ENCODE measurements at regions not wholly inside any gene's neighbourhood (a gene's known extent, or its start where the extent isn't known, plus 50 kb on each side); places are given as distances from the start of the nearest gene placed in this dataset.

DNA sequence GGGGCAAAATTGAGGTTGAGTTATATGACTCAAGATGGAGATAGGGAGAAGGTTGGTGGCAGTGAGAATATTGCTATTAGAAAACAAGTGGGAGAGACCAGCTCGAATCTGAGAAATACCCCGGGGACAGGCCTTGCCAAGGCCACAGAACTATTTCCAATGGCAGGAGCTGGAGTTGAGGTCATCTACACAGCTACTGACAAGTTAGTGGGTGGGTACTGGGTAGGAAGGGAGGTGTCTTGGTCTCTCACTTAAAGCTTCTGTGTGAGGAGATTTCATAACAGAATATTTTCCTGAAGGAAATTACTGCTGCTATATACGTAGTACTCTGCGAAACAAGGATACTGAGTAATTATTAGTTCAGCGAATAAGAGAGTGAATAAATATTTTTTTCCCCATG is 69.4 kb upstream of the ITPRID2 start:
- CTCF ChIA-PET, result interaction anchor here (1.3 kb wide), 1 partner anchor 10 kb away, joined by 3 read pairs; no protein-coding TSS in a partner anchor
- Histone ChIP-seq H3K9me3 (ENCODE audit: control insufficient read depth, insufficient read depth, low read depth, low read length) (no peaks in the 10 kb centered on the region), H3K27ac (ENCODE audit: extremely low read depth, low read depth, low read length) (no peak overlapping the region), H3K36me3 (ENCODE audit: control insufficient read depth in 2 of 2, insufficient read depth in 1 of 2, low read length in 2 of 2) (no peaks in the 10 kb centered on the region), H3K4me3 (ENCODE audit: low read depth, low read length) (no peak overlapping the region), H3K4me1 (ENCODE audit: control insufficient read depth, insufficient read depth, low read length) (no peaks in the 10 kb centered on the region)
- TF ChIP-seq ZNF132 (tag by site-specific recombination; IDR thresholded peaks at IDR 0.05; ENCODE audit: borderline replicate concordance), result no peak
- TF ChIP-seq, protein P1, sequence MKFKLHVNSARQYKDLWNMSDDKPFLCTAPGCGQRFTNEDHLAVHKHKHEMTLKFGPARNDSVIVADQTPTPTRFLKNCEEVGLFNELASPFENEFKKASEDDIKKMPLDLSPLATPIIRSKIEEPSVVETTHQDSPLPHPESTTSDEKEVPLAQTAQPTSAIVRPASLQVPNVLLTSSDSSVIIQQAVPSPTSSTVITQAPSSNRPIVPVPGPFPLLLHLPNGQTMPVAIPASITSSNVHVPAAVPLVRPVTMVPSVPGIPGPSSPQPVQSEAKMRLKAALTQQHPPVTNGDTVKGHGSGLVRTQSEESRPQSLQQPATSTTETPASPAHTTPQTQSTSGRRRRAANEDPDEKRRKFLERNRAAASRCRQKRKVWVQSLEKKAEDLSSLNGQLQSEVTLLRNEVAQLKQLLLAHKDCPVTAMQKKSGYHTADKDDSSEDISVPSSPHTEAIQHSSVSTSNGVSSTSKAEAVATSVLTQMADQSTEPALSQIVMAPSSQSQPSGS (tag by site-specific recombination; IDR thresholded peaks at IDR 0.05; ENCODE audit: low read depth), result no peak
- TF ChIP-seq, protein P2, sequence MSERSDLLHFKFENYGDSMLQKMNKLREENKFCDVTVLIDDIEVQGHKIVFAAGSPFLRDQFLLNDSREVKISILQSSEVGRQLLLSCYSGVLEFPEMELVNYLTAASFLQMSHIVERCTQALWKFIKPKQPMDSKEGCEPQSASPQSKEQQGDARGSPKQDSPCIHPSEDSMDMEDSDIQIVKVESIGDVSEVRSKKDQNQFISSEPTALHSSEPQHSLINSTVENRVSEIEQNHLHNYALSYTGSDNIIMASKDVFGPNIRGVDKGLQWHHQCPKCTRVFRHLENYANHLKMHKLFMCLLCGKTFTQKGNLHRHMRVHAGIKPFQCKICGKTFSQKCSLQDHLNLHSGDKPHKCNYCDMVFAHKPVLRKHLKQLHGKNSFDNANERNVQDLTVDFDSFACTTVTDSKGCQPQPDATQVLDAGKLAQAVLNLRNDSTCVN (tag by site-specific recombination; optimal IDR thresholded peaks at IDR 0.05), result no peak
- no peak for TF ChIP-seq ZNF664 (tag by site-specific recombination; IDR thresholded peaks at IDR 0.05)
- POLR2A ChIA-PET, result no interaction called here

DNA sequence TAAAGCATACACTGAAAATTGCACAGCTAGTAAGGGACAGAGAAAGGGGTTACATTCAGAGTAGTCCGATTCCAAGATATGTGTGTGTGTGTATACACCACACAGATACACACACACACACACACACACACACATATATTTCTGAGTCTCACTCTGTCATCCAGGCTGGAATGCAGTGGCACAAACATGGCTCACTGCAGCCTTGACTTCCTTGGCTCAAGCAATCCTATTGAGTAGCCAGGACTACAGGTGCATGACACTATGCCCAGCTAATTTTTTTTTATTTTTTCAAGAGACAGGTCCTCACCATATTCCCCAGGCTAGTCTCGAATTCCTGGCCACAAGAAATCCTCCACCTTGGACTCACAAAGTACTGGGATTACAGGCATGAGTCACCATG is 68.1 kb upstream of the ITPRID2 start:
- TF ChIP-seq, protein P3, sequence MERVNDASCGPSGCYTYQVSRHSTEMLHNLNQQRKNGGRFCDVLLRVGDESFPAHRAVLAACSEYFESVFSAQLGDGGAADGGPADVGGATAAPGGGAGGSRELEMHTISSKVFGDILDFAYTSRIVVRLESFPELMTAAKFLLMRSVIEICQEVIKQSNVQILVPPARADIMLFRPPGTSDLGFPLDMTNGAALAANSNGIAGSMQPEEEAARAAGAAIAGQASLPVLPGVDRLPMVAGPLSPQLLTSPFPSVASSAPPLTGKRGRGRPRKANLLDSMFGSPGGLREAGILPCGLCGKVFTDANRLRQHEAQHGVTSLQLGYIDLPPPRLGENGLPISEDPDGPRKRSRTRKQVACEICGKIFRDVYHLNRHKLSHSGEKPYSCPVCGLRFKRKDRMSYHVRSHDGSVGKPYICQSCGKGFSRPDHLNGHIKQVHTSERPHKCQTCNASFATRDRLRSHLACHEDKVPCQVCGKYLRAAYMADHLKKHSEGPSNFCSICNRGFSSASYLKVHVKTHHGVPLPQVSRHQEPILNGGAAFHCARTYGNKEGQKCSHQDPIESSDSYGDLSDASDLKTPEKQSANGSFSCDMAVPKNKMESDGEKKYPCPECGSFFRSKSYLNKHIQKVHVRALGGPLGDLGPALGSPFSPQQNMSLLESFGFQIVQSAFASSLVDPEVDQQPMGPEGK (tag by site-specific recombination; IDR thresholded peaks at IDR 0.05), result no peak
- TF ChIP-seq, protein P4, sequence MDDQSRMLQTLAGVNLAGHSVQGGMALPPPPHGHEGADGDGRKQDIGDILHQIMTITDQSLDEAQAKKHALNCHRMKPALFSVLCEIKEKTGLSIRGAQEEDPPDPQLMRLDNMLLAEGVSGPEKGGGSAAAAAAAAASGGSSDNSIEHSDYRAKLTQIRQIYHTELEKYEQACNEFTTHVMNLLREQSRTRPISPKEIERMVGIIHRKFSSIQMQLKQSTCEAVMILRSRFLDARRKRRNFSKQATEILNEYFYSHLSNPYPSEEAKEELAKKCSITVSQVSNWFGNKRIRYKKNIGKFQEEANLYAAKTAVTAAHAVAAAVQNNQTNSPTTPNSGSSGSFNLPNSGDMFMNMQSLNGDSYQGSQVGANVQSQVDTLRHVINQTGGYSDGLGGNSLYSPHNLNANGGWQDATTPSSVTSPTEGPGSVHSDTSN (CRISPR knock-in tag; IDR thresholded peaks at IDR 0.05), result no peak
- ChIA-PET CTCF (no interaction called here), POLR2A (no interaction called here)

DNA sequence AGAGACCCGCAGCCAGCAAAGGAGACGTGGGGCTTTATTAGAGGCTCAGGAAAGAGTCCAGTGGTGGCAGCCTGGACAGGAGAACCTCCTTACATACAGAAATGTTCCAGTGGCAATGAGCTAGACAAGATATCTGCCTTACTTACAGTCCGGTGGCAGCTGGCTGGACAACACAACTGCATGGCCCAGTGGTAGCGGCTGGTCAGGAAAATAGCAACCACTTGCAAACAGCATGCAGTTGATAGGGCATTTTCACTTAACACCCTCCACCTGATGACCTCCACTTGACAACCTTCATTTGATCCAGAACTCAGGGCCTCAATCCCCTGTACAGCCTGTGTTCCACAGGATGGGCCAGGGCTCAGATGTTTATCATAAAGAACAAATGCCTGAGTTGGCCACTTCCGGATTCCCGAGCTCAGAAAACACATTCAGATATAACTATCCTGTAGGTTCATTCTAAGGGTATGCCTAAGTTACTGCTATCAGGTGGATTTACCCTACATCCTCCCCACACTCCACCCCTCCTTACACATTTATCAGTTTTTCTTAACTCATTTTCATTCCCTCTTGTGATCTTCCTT is 63.3 kb upstream of the ITPRID2 start:
- POLR2A ChIA-PET, result no interaction called here
- Histone ChIP-seq H3K36me3 (ENCODE audit: control insufficient read depth in 2 of 2, insufficient read depth in 1 of 2, low read length in 2 of 2) (no peaks in the 10 kb centered on the region), H3K27ac (ENCODE audit: extremely low read depth, low read depth, low read length) (no peak overlapping the region), H3K9me3 (ENCODE audit: control insufficient read depth, insufficient read depth, low read depth, low read length) (no peaks in the 10 kb centered on the region), H3K4me1 (ENCODE audit: control insufficient read depth, insufficient read depth, low read length) (no peaks in the 10 kb centered on the region), H3K4me3 (ENCODE audit: low read depth, low read length) (no peak overlapping the region)
- CTCF ChIA-PET, result interaction anchor here (0.8 kb wide), 1 partner anchor 76 kb away, joined by 3 read pairs; no protein-coding TSS in a partner anchor
- TF ChIP-seq ZNF335 (tag by site-specific recombination; conservative IDR thresholded peaks at IDR 0.05), result no peak
- no peak for TF ChIP-seq ZNF155 (tag by site-specific recombination; IDR thresholded peaks at IDR 0.05)
- no peak for TF ChIP-seq ZNF132 (tag by site-specific recombination; IDR thresholded peaks at IDR 0.05; ENCODE audit: borderline replicate concordance)
- no peak for TF ChIP-seq ZNF785 (tag by site-specific recombination; IDR thresholded peaks at IDR 0.05)
- TF ChIP-seq, protein P5, sequence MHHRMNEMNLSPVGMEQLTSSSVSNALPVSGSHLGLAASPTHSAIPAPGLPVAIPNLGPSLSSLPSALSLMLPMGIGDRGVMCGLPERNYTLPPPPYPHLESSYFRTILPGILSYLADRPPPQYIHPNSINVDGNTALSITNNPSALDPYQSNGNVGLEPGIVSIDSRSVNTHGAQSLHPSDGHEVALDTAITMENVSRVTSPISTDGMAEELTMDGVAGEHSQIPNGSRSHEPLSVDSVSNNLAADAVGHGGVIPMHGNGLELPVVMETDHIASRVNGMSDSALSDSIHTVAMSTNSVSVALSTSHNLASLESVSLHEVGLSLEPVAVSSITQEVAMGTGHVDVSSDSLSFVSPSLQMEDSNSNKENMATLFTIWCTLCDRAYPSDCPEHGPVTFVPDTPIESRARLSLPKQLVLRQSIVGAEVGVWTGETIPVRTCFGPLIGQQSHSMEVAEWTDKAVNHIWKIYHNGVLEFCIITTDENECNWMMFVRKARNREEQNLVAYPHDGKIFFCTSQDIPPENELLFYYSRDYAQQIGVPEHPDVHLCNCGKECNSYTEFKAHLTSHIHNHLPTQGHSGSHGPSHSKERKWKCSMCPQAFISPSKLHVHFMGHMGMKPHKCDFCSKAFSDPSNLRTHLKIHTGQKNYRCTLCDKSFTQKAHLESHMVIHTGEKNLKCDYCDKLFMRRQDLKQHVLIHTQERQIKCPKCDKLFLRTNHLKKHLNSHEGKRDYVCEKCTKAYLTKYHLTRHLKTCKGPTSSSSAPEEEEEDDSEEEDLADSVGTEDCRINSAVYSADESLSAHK (tag by site-specific recombination; IDR thresholded peaks at IDR 0.05), result no peak
- no peak for TF ChIP-seq GFI1B (tag by site-specific recombination; IDR thresholded peaks at IDR 0.05)
- TF ChIP-seq ZNF157 (tag by site-specific recombination; IDR thresholded peaks at IDR 0.05), result no peak
- TF ChIP-seq, protein P6, sequence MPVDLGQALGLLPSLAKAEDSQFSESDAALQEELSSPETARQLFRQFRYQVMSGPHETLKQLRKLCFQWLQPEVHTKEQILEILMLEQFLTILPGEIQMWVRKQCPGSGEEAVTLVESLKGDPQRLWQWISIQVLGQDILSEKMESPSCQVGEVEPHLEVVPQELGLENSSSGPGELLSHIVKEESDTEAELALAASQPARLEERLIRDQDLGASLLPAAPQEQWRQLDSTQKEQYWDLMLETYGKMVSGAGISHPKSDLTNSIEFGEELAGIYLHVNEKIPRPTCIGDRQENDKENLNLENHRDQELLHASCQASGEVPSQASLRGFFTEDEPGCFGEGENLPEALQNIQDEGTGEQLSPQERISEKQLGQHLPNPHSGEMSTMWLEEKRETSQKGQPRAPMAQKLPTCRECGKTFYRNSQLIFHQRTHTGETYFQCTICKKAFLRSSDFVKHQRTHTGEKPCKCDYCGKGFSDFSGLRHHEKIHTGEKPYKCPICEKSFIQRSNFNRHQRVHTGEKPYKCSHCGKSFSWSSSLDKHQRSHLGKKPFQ (tag by site-specific recombination; IDR thresholded peaks at IDR 0.05), result no peak
- TF ChIP-seq ZNF777 (tag by site-specific recombination; IDR thresholded peaks at IDR 0.05; ENCODE audit: borderline replicate concordance), result no peak
- TF ChIP-seq KLF16 (tag by site-specific recombination; IDR thresholded peaks at IDR 0.05), result no peak
- TF ChIP-seq ZNF548 (tag by site-specific recombination; IDR thresholded peaks at IDR 0.05), result no peak
- no peak for TF ChIP-seq ZNF626 (tag by site-specific recombination; IDR thresholded peaks at IDR 0.05)
- TF ChIP-seq ZNF560 (tag by site-specific recombination; IDR thresholded peaks at IDR 0.05; ENCODE audit: borderline replicate concordance), result no peak
- no peak for TF ChIP-seq GLI2 (tag by site-specific recombination; IDR thresholded peaks at IDR 0.05; ENCODE audit: borderline replicate concordance, low read depth)

More for the DNA sequence above, 68.1 kb upstream of the ITPRID2 start:
- Histone ChIP-seq H3K4me1 (ENCODE audit: control insufficient read depth, insufficient read depth, low read length) (no peaks in the 10 kb centered on the region), H3K4me3 (ENCODE audit: low read depth, low read length) (no peak overlapping the region), H3K27ac (ENCODE audit: extremely low read depth, low read depth, low read length) (no peak overlapping the region), H3K36me3 (ENCODE audit: control insufficient read depth in 2 of 2, insufficient read depth in 1 of 2, low read length in 2 of 2) (no peaks in the 10 kb centered on the region), H3K9me3 (ENCODE audit: control insufficient read depth, insufficient read depth, low read depth, low read length) (no peaks in the 10 kb centered on the region)

Data from HEK293 (cell line).